ENCODE measurements at regions not wholly inside any gene's neighbourhood (a gene's known extent, or its start where the extent isn't known, plus 50 kb on each side); places are given as distances from the start of the nearest gene placed in this dataset.

GRCh38 chr15:46865155-46865554 lies 852.1 kb upstream of the SEMA6D start:
- BruUV-seq (replicated peaks) = no TSS peak
- TF ChIP-seq RFX5 (IDR thresholded peaks at IDR 0.05; ENCODE audit: low read depth, low read length) (no peak), MAFK (IDR thresholded peaks at IDR 0.05; ENCODE audit: low read depth, low read length) (no peak), SMC3 (IDR thresholded peaks at IDR 0.05; ENCODE audit: low read depth, low read length) (no peak), CTCF (conservative IDR thresholded peaks at IDR 0.05; ENCODE audit: low read depth, low read length) (no peak), FOS (IDR thresholded peaks at IDR 0.05; ENCODE audit: low read depth, low read length) (no peak), CEBPB (IDR thresholded peaks at IDR 0.05; ENCODE audit: low read depth, low read length) (no peak), RAD21 (IDR thresholded peaks at IDR 0.05; ENCODE audit: low read length) (no peak), RCOR1 (IDR thresholded peaks at IDR 0.05; ENCODE audit: insufficient replicate concordance, low read length) (no peak), MAZ (IDR thresholded peaks at IDR 0.05; ENCODE audit: borderline replicate concordance, low read depth, low read length) (no peak), BHLHE40 (IDR thresholded peaks at IDR 0.05; ENCODE audit: low read depth, low read length) (no peak), NFE2L2 (IDR thresholded peaks at IDR 0.05; ENCODE audit: low read depth, low read length) (no peak), MXI1 (IDR thresholded peaks at IDR 0.05; ENCODE audit: borderline replicate concordance, low read depth, low read length) (no peak), ELK1 (IDR thresholded peaks at IDR 0.05; ENCODE audit: borderline replicate concordance, low read depth, low read length) (no peak)
- no peaks in the 10 kb centered on the region for H3K27me3 ChIP-seq (ENCODE audit: control insufficient read depth, insufficient read depth, low read length)
- dilution Hi-C loops (cut with HindIII; ENCODE audit: low sequenced_read_pairs, unreplicated experiment) (no loop called here), in situ Hi-C loops (cut with MboI; ENCODE audit: low sequenced_read_pairs) (no loop called here), intact Hi-C loops (cut with micrococcal nuclease) (no loop called here)
- no peak for DNase-seq
- H3K56ac ChIP-seq (ENCODE audit: extremely low read depth, insufficient read depth, low read length) = no peak overlapping the region
- H3K14ac ChIP-seq (replicated peaks; ENCODE audit: low read depth, low read length) = no peak overlapping the region
- no peak overlapping the region for H3K4me2 ChIP-seq (ENCODE audit: low read depth, low read length)
- H3K18ac ChIP-seq (ENCODE audit: low read depth, low read length) = no peak overlapping the region
- H4K91ac ChIP-seq (ENCODE audit: insufficient read depth, low read depth, low read length) = no peak overlapping the region
- POLR2A ChIA-PET (ENCODE audit: unreplicated experiment) = no interaction called here
- CTCF ChIA-PET = no interaction called here
- H3K9me3 ChIP-seq (ENCODE audit: control insufficient read depth, insufficient read depth, low read length) = peaks cover 12% of the 10 kb centered on the region
- H3K9ac ChIP-seq (ENCODE audit: low read depth, low read length) = no peak overlapping the region
- no peak overlapping the region for H3K4ac ChIP-seq (ENCODE audit: low read depth, low read length)
- H4K20me1 ChIP-seq (ENCODE audit: insufficient read depth, low read length) = no peaks in the 10 kb centered on the region
- no peak overlapping the region for H3K4me3 ChIP-seq (ENCODE audit: insufficient read depth, low read depth, low read length)
- H3K23ac ChIP-seq (ENCODE audit: low read depth, low read length) = no peak overlapping the region
- H2AK5ac ChIP-seq (ENCODE audit: low read depth, low read length) = no peak overlapping the region
- no peaks in the 10 kb centered on the region for H3K79me1 ChIP-seq (ENCODE audit: low read depth in 1 of 2, low read length in 2 of 2)
- no peak overlapping the region for H4K5ac ChIP-seq (ENCODE audit: low read depth, low read length)
- H2BK5ac ChIP-seq (ENCODE audit: low read depth, low read length, poor library complexity, severe bottlenecking) = no peak overlapping the region
- H3K4me1 ChIP-seq (ENCODE audit: control insufficient read depth, insufficient read depth, low read length) = no peaks in the 10 kb centered on the region
- H2BK15ac ChIP-seq (ENCODE audit: low read depth, low read length) = no peak overlapping the region
- H2BK120ac ChIP-seq (ENCODE audit: low read depth, low read length) = no peak overlapping the region
- H2BK20ac ChIP-seq (ENCODE audit: low read depth, low read length) = no peak overlapping the region
- H4K8ac ChIP-seq (ENCODE audit: low read depth in 2 of 2, low read length in 2 of 2) = no peak overlapping the region
- no peak overlapping the region for H2AFZ ChIP-seq (replicated peaks; ENCODE audit: low read length, poor library complexity)
- ATAC-seq (ENCODE audit: low read depth) = no peak
- H3K27ac ChIP-seq (ENCODE audit: insufficient read depth, low read length) = no peak overlapping the region
- H2AK9ac ChIP-seq (replicated peaks; ENCODE audit: low read depth, low read length, poor library complexity) = no peak overlapping the region
- H3K36me3 ChIP-seq (ENCODE audit: control insufficient read depth, insufficient read depth, low read length) = no peaks in the 10 kb centered on the region
- WGBS, 2 experiments (ENCODE audit: extremely low coverage in 2 of 2, insufficient read length in 1 of 2) = 0% methylated on average over 1 of the region's 6 CpGs; no CpG with 5 or more reads in 1 of the 2 experiments
- no peaks in the 10 kb centered on the region for H3K9me1 ChIP-seq (ENCODE audit: insufficient read depth, low read length)

Measured in IMR-90 (cell line).